HepG2 (cell line): ENCODE measurements at regions not wholly inside any gene's neighbourhood (a gene's known extent, or its start where the extent isn't known, plus 50 kb on each side); places are given as distances from the start of the nearest gene placed in this dataset.

Experiments
- ARID4A ChIP-seq: sonication (generic); formaldehyde crosslinking; IDR thresholded peaks from 2 replicates; pipeline ENCODE4 v1.5.0; 2020; ENCODE audit warnings: mild to moderate bottlenecking, missing genetic modification reagents, borderline replicate concordance
- MBNL3 ChIP-seq: fragments of 250-450 bp; sonication (Bioruptor Pico); conservative IDR thresholded peaks from 2 replicates; pipeline ENCODE4 v1.8.0; 2022; ENCODE audit warnings: mild to moderate bottlenecking, inconsistent platforms
- MTA3 ChIP-seq: sonication (generic); formaldehyde crosslinking; IDR thresholded peaks from 2 replicates; pipeline ENCODE4 v1.4.0; 2020; ENCODE audit warnings: missing genetic modification reagents
- NAIF1 ChIP-seq: sonication (generic); formaldehyde crosslinking; IDR thresholded peaks from 2 replicates; pipeline ENCODE4 v1.5.0; 2020; ENCODE audit warnings: mild to moderate bottlenecking, missing genetic modification reagents, borderline replicate concordance
- STAT6 ChIP-seq: sonication (generic); formaldehyde crosslinking; IDR thresholded peaks from 2 replicates; pipeline ENCODE4 v1.4.0; 2020; ENCODE audit warnings: missing genetic modification reagents, mild to moderate bottlenecking, borderline replicate concordance
- ZNF652 ChIP-seq: IDR thresholded peaks from 2 replicates; pipeline ENCODE4 v1.6.1; 2016; ENCODE audit warnings: low read depth, borderline replicate concordance
- ZNF784 ChIP-seq: sonication (generic); formaldehyde crosslinking; IDR thresholded peaks from 2 replicates; pipeline ENCODE4 v1.5.1; 2020; ENCODE audit warnings: missing genetic modification reagents, mild to moderate bottlenecking, borderline replicate concordance

- TF ChIP-seq STAT6 (CRISPR knock-in tag) (no peak), MTA3 (CRISPR knock-in tag) (no peak), MBNL3 (CRISPR knock-in tag) (no peak), ARID4A (CRISPR knock-in tag) (no peak), ZNF784 (no peak), NAIF1 (CRISPR knock-in tag) (no peak), ZNF652 (CRISPR knock-in tag) (no peak)
Observed at GRCh38 chr10:10007957-10008356, 1009.7 kb upstream of the CELF2 start (continued).
